B cell (primary cell): ENCODE measurements at regions not wholly inside any gene's neighbourhood (a gene's known extent, or its start where the extent isn't known, plus 50 kb on each side); places are given as distances from the start of the nearest gene placed in this dataset.

ENCODE experiments used
- ATAC-seq: fragments of 200-7000 bp; cut with Tn5 transposase; one replicate; pipeline ENCODE4 v1.10.0; 2021; ENCODE audit warnings: low read depth, mild to moderate bottlenecking, moderate number of reproducible peaks, moderate library complexity
- CTCF ChIA-PET: fragments of 350-600 bp; sonication (Branson Sonifier 250); formaldehyde crosslinking; loops from one replicate; lab custom pipeline; 2021; ENCODE audit warnings: antibody characterized with exemption, inconsistent platforms; lab: Charles Lee
- POLR2A ChIA-PET: fragments of 350-600 bp; sonication (Branson Sonifier 250); formaldehyde crosslinking; loops from one replicate; lab custom pipeline; 2021; ENCODE audit warnings: antibody characterized with exemption; lab: Charles Lee
- DNase-seq: peaks from one replicate; pipeline ENCODE4 v3.0.0; 2013
- H2AFZ ChIP-seq: 2 replicates; pipeline ENCODE4 v1.6.1; 2012; ENCODE audit warnings: mild to moderate bottlenecking, low read depth, low read length; ENCODE audit not compliant: insufficient read depth, poor library complexity, severe bottlenecking
- H3K27ac ChIP-seq, 2 donors: 1 replicate in 1 of 2; 2 replicates in 1 of 2; pipeline ENCODE4 v1.5.1; 2012 to 2013; ENCODE audit warnings: low read length in 2 of 2, mild to moderate bottlenecking in 2 of 2, moderate library complexity in 1 of 2
- H3K27me3 ChIP-seq, 4 experiments: fragments of 200-600 bp in 1 of 4; sonication (generic) in 1 of 4; replicated peaks in 1 of 4; 1 replicate in 2 of 4; 2 replicates in 2 of 4; pipeline versions ENCODE4 v1.6.1 to v1.7.0; 2013 to 2016; ENCODE audit warnings: low read length in 3 of 4, mild to moderate bottlenecking in 2 of 4, mixed read lengths in 1 of 4, moderate library complexity in 1 of 4; ENCODE audit not compliant: insufficient read depth in 4 of 4, control insufficient read depth in 3 of 4; ENCODE audit errors: control extremely low read depth in 1 of 4
- H3K36me3 ChIP-seq, 2 experiments: replicated peaks in 1 of 2; 1 replicate in 1 of 2; 2 replicates in 1 of 2; pipeline versions ENCODE4 v1.6.1 to v1.7.1; 2013; ENCODE audit warnings: low read length in 1 of 2; ENCODE audit not compliant: insufficient read depth in 2 of 2, control insufficient read depth in 1 of 2; ENCODE audit errors: control extremely low read depth in 1 of 2, extremely low read depth in 1 of 2
- H3K4me1 ChIP-seq, 2 donors: fragments of 200-600 bp in 1 of 2; sonication (generic) in 1 of 2; 1 replicate in 1 of 2; 2 replicates in 1 of 2; pipeline versions ENCODE4 v1.5.1 to v1.6.1; 2013 to 2017; ENCODE audit warnings: low read length in 2 of 2; ENCODE audit not compliant: control insufficient read depth in 2 of 2, insufficient read depth in 2 of 2
- H3K4me2 ChIP-seq: replicated peaks from 2 replicates; pipeline ENCODE3; 2012; ENCODE audit warnings: mild to moderate bottlenecking, low read depth, low read length; ENCODE audit not compliant: poor library complexity, severe bottlenecking
- H3K4me3 ChIP-seq, 5 experiments: fragments of 200-600 bp in 1 of 5; sonication (generic) in 1 of 5; 1 replicate in 3 of 5; 2 replicates in 2 of 5; pipeline versions ENCODE4 v1.5.1 to v1.7.0; 2011 to 2016; ENCODE audit warnings: low read length in 4 of 5, mild to moderate bottlenecking in 4 of 5, low read depth in 2 of 5, control low read depth in 1 of 5, moderate library complexity in 1 of 5; ENCODE audit not compliant: insufficient read depth in 1 of 5; ENCODE audit errors: control extremely low read depth in 1 of 5, extremely low read depth in 1 of 5
- H3K79me2 ChIP-seq: fragments of 200-600 bp; sonication (generic); one replicate; pipeline ENCODE4 v1.6.0; 2016; ENCODE audit warnings: low read length; ENCODE audit not compliant: control insufficient read depth, insufficient read depth
- H3K9ac ChIP-seq: fragments of 200-600 bp; sonication (generic); 2 replicates; pipeline ENCODE4 v1.6.1; 2017; ENCODE audit warnings: mild to moderate bottlenecking, low read length, moderate library complexity
- H3K9me3 ChIP-seq, 3 donors: one replicate each; pipeline versions ENCODE4 v1.6.1 to v1.7.1; 2013; ENCODE audit warnings: low read length in 2 of 3; ENCODE audit not compliant: control insufficient read depth in 2 of 3, insufficient read depth in 1 of 3; ENCODE audit errors: control extremely low read depth in 1 of 3
- H4K20me1 ChIP-seq: 2 replicates; pipeline ENCODE4 v1.6.0; 2012; ENCODE audit warnings: mild to moderate bottlenecking, low read length; ENCODE audit not compliant: insufficient read depth, control insufficient read depth, poor library complexity, severe bottlenecking
- H3K27ac Mint-ChIP-seq: one replicate; pipeline ENCODE4 v1.8.0; 2021; ENCODE audit warnings: mixed read lengths
- H3K27me3 Mint-ChIP-seq: one replicate; pipeline ENCODE4 v1.8.0; 2021; ENCODE audit warnings: mixed read lengths
- H3K4me1 Mint-ChIP-seq: one replicate; pipeline ENCODE4 v1.8.0; 2021; ENCODE audit warnings: mixed read lengths
- H3K4me3 Mint-ChIP-seq: one replicate; pipeline ENCODE4 v1.8.0; 2021; ENCODE audit warnings: mixed read lengths
- H3K9me3 Mint-ChIP-seq: one replicate; pipeline ENCODE4 v1.8.0; 2022; ENCODE audit warnings: mixed read lengths; ENCODE audit not compliant: insufficient read depth
- EZH2 ChIP-seq: IDR thresholded peaks from 2 replicates; pipeline ENCODE4 v1.6.1; 2012; ENCODE audit warnings: borderline replicate concordance, low read depth, mild to moderate bottlenecking, moderate library complexity, low read length; ENCODE audit not compliant: insufficient read depth, poor library complexity, severe bottlenecking
- WGBS: methylation state at CpG from one replicate; pipeline ENCODE4 v1.1.5; 2013; ENCODE audit warnings: missing lambda C conversion rate; ENCODE audit not compliant: insufficient coverage; 5-methylcytosine and 5-hydroxymethylcytosine counted together
- intact Hi-C: fragments of 100-400 bp; cut with micrococcal nuclease; formaldehyde crosslinking; loops from one replicate; pipeline ENCODE4 v1.10.0; 2022
- TF ChIP-seq, protein P1 (sequence below): fragments of 200-600 bp; IDR thresholded peaks from one replicate; pipeline ENCODE4 v1.8.0; 2022; ENCODE audit warnings: antibody characterized with exemption, mild to moderate bottlenecking

DNA sequence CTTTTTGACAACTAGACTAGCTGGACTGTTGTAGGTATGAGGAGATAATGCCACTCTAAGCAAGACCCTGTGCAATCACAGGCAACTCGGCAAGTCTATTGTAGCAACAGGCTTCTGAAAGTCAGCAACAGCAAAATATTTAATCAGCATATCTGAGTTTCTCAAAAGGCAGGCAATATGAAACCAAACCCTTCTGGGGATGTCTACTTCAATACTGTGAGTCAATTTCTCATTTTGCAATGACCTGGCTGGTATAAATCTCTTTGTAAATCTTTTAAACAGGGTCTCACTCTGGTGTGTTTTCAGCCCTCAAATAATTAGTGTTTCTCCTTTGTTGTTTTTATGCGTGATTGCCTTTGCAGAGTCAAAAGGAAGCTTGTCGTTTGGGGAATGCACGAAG, 1044.5 kb downstream of the NTRK3 start:
- H3K9me3 Mint-ChIP-seq = no peaks in the 10 kb centered on the region
- Histone ChIP-seq H3K4me3 (no peak overlapping the region), H3K9ac (no peak overlapping the region), H2AFZ (no peak overlapping the region), H3K79me2 (no peaks in the 10 kb centered on the region), H3K4me1 (no peaks in the 10 kb centered on the region), H4K20me1 (no peaks in the 10 kb centered on the region), H3K27me3 (no peaks in the 10 kb centered on the region), H3K4me2 (no peak overlapping the region), H3K9me3 (no peaks in the 10 kb centered on the region), H3K27ac (no peak overlapping the region), H3K36me3 (no peaks in the 10 kb centered on the region)
- 100% methylated on average over 1 of the region's 4 CpGs for WGBS
- ATAC-seq (no peak), DNase-seq (no peak)
- H3K27me3 Mint-ChIP-seq = no peaks in the 10 kb centered on the region
- ChIA-PET POLR2A (no interaction called here), CTCF (no interaction called here)
- H3K4me3 Mint-ChIP-seq = no peak overlapping the region
- H3K27ac Mint-ChIP-seq = no peak overlapping the region
- intact Hi-C loops = no loop called here
- no peak for TF ChIP-seq EZH2
- TF ChIP-seq, protein P1, sequence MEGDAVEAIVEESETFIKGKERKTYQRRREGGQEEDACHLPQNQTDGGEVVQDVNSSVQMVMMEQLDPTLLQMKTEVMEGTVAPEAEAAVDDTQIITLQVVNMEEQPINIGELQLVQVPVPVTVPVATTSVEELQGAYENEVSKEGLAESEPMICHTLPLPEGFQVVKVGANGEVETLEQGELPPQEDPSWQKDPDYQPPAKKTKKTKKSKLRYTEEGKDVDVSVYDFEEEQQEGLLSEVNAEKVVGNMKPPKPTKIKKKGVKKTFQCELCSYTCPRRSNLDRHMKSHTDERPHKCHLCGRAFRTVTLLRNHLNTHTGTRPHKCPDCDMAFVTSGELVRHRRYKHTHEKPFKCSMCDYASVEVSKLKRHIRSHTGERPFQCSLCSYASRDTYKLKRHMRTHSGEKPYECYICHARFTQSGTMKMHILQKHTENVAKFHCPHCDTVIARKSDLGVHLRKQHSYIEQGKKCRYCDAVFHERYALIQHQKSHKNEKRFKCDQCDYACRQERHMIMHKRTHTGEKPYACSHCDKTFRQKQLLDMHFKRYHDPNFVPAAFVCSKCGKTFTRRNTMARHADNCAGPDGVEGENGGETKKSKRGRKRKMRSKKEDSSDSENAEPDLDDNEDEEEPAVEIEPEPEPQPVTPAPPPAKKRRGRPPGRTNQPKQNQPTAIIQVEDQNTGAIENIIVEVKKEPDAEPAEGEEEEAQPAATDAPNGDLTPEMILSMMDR = no peak
- H3K4me1 Mint-ChIP-seq = no peaks in the 10 kb centered on the region

- no peak overlapping the region for H3K9ac ChIP-seq
- no peak overlapping the region for H3K4me3 ChIP-seq
- no peaks in the 10 kb centered on the region for H3K4me1 ChIP-seq
- WGBS = 50% methylated on average over 1 of the region's 1 CpG
- H2AFZ ChIP-seq = no peak overlapping the region
- no peaks in the 10 kb centered on the region for H3K9me3 ChIP-seq
- H3K27me3 ChIP-seq = no peaks in the 10 kb centered on the region
- ChIA-PET CTCF (no interaction called here), POLR2A (no interaction called here)
- TF ChIP-seq EZH2 = no peak
- TF ChIP-seq, protein P1 = no peak
- H3K27ac Mint-ChIP-seq = no peak overlapping the region
- H3K9me3 Mint-ChIP-seq = no peaks in the 10 kb centered on the region
- intact Hi-C loops = no loop called here
- H4K20me1 ChIP-seq = no peaks in the 10 kb centered on the region
- H3K27me3 Mint-ChIP-seq = no peaks in the 10 kb centered on the region
- ATAC-seq = no peak
- H3K27ac ChIP-seq = no peak overlapping the region
- H3K79me2 ChIP-seq = no peaks in the 10 kb centered on the region
- no peaks in the 10 kb centered on the region for H3K4me1 Mint-ChIP-seq
- no peak for DNase-seq
- no peak overlapping the region for H3K4me2 ChIP-seq
- no peaks in the 10 kb centered on the region for H3K36me3 ChIP-seq
- H3K4me3 Mint-ChIP-seq = no peak overlapping the region
Measured at GRCh38 chr15:87211547-87211946, 1045.0 kb downstream of the NTRK3 start.
